ENCODE measurements at regions not wholly inside any gene's neighbourhood (a gene's known extent, or its start where the extent isn't known, plus 50 kb on each side); places are given as distances from the start of the nearest gene placed in this dataset.

DNA sequence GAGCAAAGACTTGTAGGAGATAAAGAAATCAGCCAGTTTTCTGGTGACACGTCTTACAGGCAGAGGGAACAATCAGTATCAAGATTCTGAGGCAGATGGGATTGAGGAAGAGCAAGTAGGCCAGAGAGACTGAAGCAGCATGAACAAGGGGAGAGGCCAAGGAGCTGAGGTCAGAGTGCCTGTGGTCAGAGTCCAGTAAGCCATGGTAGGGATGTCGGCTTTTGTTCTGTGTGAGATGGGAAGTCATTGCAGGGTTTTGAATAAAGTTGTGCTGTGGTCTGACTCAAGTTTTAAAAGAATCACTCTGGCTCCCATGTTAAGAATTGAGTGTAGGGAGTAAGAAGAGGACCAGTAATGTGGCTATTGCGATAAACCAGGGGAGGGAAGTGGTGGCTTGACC lies 85.9 kb upstream of the IVNS1ABP start:
- no peaks in the 10 kb centered on the region for H3K9me3 ChIP-seq
- intact Hi-C loops (cut with DNase I): no loop called here

DNA sequence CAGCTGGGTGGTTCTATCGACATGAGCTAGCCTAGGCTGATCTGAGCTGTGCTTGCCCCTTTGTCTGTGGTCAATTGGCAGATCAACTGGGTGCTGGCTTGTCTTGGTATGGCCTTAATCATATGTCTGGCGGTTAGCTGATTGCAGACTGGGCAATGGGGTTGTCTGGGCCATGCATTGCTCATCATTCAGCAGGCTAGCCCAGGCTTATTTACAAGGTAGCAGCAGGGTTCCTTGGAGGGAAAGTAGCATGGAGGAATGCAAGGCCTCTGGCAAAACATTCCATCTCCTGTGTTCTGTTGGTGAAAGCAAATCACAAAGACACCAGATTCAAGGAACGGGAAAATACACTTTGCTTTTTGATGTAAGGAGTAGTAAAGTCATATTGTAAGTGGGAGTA lies 84.0 kb upstream of the IVNS1ABP start:
- no peaks in the 10 kb centered on the region for H3K9me3 ChIP-seq
- H3K27me3 ChIP-seq: no peaks in the 10 kb centered on the region
- no peak overlapping the region for H3K4me3 ChIP-seq
- no peak overlapping the region for H3K27ac ChIP-seq
- DNase-seq: no peak
- intact Hi-C loops (cut with DNase I): no loop called here
- H3K36me3 ChIP-seq: no peaks in the 10 kb centered on the region
- peaks cover 0 to 11% (median 6%) of the 10 kb centered on the region in 4 donors for H3K4me1 ChIP-seq
- WGBS, 2 donors: 91 to 94% methylated on average over 3 of the region's 3 CpGs
- TF ChIP-seq POLR2AphosphoS5 (IDR thresholded peaks at IDR 0.05) (no peak), EP300 (IDR thresholded peaks at IDR 0.05) (no peak), POLR2A (IDR thresholded peaks at IDR 0.05) (no peak)
- TF ChIP-seq, protein P1, sequence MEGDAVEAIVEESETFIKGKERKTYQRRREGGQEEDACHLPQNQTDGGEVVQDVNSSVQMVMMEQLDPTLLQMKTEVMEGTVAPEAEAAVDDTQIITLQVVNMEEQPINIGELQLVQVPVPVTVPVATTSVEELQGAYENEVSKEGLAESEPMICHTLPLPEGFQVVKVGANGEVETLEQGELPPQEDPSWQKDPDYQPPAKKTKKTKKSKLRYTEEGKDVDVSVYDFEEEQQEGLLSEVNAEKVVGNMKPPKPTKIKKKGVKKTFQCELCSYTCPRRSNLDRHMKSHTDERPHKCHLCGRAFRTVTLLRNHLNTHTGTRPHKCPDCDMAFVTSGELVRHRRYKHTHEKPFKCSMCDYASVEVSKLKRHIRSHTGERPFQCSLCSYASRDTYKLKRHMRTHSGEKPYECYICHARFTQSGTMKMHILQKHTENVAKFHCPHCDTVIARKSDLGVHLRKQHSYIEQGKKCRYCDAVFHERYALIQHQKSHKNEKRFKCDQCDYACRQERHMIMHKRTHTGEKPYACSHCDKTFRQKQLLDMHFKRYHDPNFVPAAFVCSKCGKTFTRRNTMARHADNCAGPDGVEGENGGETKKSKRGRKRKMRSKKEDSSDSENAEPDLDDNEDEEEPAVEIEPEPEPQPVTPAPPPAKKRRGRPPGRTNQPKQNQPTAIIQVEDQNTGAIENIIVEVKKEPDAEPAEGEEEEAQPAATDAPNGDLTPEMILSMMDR (IDR thresholded peaks at IDR 0.05): no peak

More for the DNA sequence above, 85.9 kb upstream of the IVNS1ABP start:
- Histone ChIP-seq H3K4me3 (no peak overlapping the region), H3K27ac (no peak overlapping the region), H3K36me3 (no peaks in the 10 kb centered on the region), H3K4me1 (peaks cover 0 to 11% (median 6%) of the 10 kb centered on the region in 4 donors), H3K27me3 (no peaks in the 10 kb centered on the region)
- no peak for DNase-seq
- 88 to 93% methylated on average over 3 of the region's 3 CpGs for WGBS, 2 donors
- TF ChIP-seq POLR2AphosphoS5 (IDR thresholded peaks at IDR 0.05) (no peak), POLR2A (IDR thresholded peaks at IDR 0.05) (no peak), EP300 (IDR thresholded peaks at IDR 0.05) (no peak)
- TF ChIP-seq, protein P1 (IDR thresholded peaks at IDR 0.05): no peak

DNA sequence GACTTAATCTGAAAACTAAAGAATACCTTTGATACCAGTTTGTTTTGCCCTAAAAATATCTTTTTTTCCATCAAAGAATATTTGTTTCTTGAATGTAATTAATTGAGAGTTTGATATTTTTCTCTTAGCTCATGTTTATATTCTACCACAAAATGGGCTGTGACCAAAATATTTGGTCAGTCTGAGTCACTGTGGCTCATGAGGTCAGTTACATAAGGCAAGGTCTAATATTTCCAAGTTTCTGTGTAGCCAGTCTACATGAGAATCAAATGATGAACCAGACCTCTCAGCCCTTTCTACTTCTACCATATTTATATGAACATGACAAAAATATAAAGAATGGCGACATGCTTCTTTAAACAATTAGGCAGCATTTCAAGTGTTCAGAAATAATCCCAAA lies 83.0 kb upstream of the IVNS1ABP start:
- DNase-seq: no peak
- WGBS, 2 donors: 88 to 95% methylated on average over 1 of the region's 1 CpG
- Histone ChIP-seq H3K36me3 (no peaks in the 10 kb centered on the region), H3K9me3 (no peaks in the 10 kb centered on the region), H3K27me3 (no peaks in the 10 kb centered on the region), H3K4me1 (peaks cover 0 to 10% (median 6%) of the 10 kb centered on the region in 4 donors), H3K4me3 (no peak overlapping the region), H3K27ac (no peak overlapping the region)
- intact Hi-C loops (cut with DNase I): no loop called here
- TF ChIP-seq, protein P1 (IDR thresholded peaks at IDR 0.05): no peak
- no peak for TF ChIP-seq EP300 (IDR thresholded peaks at IDR 0.05)
- no peak for TF ChIP-seq POLR2AphosphoS5 (IDR thresholded peaks at IDR 0.05)
- TF ChIP-seq POLR2A (IDR thresholded peaks at IDR 0.05): no peak

DNA sequence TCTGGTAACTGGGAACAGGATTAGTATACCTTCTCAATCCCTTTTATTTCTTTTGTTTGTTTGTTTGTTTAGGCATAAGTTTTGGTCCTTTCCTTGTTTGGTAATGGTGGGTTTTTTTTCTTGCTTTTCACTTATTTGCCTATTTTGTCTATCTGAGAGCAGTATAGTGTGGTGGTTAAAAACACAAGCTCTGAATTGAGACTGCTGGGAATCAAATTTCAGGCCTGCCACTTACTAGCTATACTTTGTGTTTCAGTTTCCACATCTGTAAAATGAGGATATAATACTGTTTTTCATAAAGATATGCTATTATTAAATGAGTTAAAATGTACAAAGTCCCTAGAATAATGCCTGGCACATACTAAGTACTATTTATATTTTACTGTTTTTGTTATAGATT lies 81.6 kb upstream of the IVNS1ABP start:
- no peaks in the 10 kb centered on the region for H3K9me3 ChIP-seq
- no peak for TF ChIP-seq POLR2A (IDR thresholded peaks at IDR 0.05)
- TF ChIP-seq POLR2AphosphoS5 (IDR thresholded peaks at IDR 0.05): no peak
- no peak for TF ChIP-seq EP300 (IDR thresholded peaks at IDR 0.05)
- TF ChIP-seq, protein P1 (IDR thresholded peaks at IDR 0.05): no peak
- intact Hi-C loops (cut with DNase I): no loop called here
- H3K27ac ChIP-seq: no peak overlapping the region
- H3K4me1 ChIP-seq: peaks cover 0 to 5% (median 2%) of the 10 kb centered on the region in 4 donors
- no peaks in the 10 kb centered on the region for H3K36me3 ChIP-seq
- H3K27me3 ChIP-seq: no peaks in the 10 kb centered on the region
- H3K4me3 ChIP-seq: no peak overlapping the region
- DNase-seq: no peak

DNA sequence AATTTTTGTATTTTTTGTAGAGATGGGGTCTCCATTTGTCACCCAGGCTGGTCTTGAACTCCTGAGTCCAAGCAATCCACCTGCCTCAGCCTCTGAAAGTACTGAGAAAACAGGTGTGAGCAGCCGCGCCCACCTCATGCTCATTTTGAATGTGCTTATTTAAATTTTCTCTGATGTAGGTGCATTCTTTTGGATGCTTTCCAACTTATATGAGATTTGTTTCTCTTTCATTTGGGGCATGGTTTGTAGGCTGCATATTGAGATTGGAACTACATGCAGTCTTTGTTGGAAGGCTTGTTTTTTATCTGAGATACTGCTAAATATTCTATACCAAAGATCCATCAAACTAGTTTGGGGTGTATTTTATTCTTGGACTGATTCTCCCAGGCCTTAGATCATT lies 81.0 kb upstream of the IVNS1ABP start:
- WGBS, 2 donors: 88 to 93% methylated on average over 2 of the region's 2 CpGs
- Histone ChIP-seq H3K36me3 (no peaks in the 10 kb centered on the region), H3K4me3 (no peak overlapping the region), H3K27ac (no peak overlapping the region), H3K4me1 (no peaks in the 10 kb centered on the region), H3K9me3 (no peaks in the 10 kb centered on the region), H3K27me3 (no peaks in the 10 kb centered on the region)
- TF ChIP-seq POLR2A (IDR thresholded peaks at IDR 0.05) (no peak), EP300 (IDR thresholded peaks at IDR 0.05) (no peak), POLR2AphosphoS5 (IDR thresholded peaks at IDR 0.05) (no peak)
- TF ChIP-seq, protein P1 (IDR thresholded peaks at IDR 0.05): no peak
- no peak for DNase-seq
- intact Hi-C loops (cut with DNase I): no loop called here

Measured in sigmoid colon (tissue), 6 donors.